Skeletal muscle satellite cell (primary cell): ENCODE measurements at regions not wholly inside any gene's neighbourhood (a gene's known extent, or its start where the extent isn't known, plus 50 kb on each side); places are given as distances from the start of the nearest gene placed in this dataset.
"Not testable (repeated sequence)": the region's sequence is repeated elsewhere in the genome, so short reads cannot be mapped to it uniquely, and the experiment has no call there.

Experiments used
- H3K27me3 ChIP-seq: 2 replicates; pipeline ENCODE4 v1.7.0; 2013; ENCODE audit warnings: low read length; ENCODE audit not compliant: control insufficient read depth, insufficient read depth
- H3K36me3 ChIP-seq: 2 replicates; pipeline ENCODE4 v1.7.0; 2013; ENCODE audit warnings: mild to moderate bottlenecking, control low read depth, low read length; ENCODE audit not compliant: insufficient read depth
- H3K4me1 ChIP-seq: 2 replicates; pipeline ENCODE4 v1.7.0; 2013; ENCODE audit warnings: low read length; ENCODE audit not compliant: control insufficient read depth, insufficient read depth
- H3K4me2 ChIP-seq: 2 replicates; pipeline ENCODE4 v1.7.0; 2013; ENCODE audit warnings: mild to moderate bottlenecking, low read length
- H3K4me3 ChIP-seq: 2 replicates; pipeline ENCODE4 v1.7.0; 2013; ENCODE audit warnings: low read length
- H3K9ac ChIP-seq: 2 replicates; pipeline ENCODE4 v1.7.0; 2013; ENCODE audit warnings: mild to moderate bottlenecking, low read depth, low read length, moderate library complexity
- H3K9me3 ChIP-seq: replicated peaks from 2 replicates; pipeline ENCODE4 v1.7.0; 2013; ENCODE audit warnings: mild to moderate bottlenecking, control low read depth, low read length

DNA sequence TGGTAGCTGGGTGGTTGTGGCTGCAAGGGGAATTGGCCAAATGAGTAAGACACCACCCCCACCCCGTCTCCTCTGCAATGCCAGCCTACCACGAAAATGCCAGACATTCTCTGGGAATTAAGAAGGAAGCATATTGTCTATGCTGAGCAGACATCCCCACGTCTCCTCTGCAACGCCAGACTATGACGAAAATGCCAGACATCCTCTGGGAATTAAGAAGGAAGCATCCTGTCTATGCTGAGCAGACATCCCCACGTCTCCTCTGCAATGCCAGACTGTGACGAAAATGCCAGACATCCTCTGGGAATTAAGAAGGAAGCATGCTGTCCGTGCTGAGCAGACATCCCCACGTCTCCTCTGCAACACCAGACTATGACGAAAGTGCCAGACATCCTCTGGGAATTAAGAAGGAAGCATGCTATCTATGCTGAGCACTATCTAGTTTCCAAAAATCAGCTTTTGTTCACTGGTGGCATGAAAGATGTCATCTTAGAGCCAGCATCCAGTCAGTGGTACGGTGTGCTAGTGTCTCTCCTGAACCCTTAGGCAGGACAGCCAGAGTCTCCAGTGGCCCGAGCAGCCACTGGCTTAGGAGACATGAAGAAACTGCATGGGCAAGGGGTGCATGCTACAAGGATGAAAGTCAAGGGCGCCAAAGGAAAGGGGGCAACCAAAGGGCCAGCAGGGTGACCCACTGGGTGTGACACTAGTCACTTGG is 339.8 kb upstream of the FRG1 start:
- no peak overlapping the region for H3K9ac ChIP-seq
- H3K4me1 ChIP-seq = no peaks in the 10 kb centered on the region
- no peak overlapping the region for H3K4me3 ChIP-seq
- no peaks in the 10 kb centered on the region for H3K36me3 ChIP-seq
- H3K4me2 ChIP-seq = no peak overlapping the region
- H3K9me3 ChIP-seq = peaks cover 6% of the 10 kb centered on the region
- H3K27me3 ChIP-seq = no peaks in the 10 kb centered on the region

DNA sequence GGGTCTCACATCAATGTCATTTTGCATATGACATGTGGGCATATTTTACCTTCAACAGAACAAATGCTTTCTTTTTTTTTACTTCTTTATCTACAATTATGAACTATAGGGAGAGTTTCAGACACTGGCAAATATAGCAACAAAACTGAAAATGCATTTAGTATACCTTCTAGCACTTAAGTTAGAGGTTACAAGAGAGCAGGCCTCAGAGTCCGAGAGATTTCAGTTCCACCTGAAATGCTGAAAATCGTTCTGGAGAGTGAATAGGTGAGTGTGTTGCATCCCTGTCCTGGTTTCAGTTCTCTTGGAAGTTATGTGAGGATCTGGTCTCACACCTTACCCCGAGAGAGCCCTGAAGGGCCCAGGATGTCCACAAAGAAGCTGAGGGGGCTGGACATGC is 337.8 kb upstream of the FRG1 start:
- H3K36me3 ChIP-seq, H3K9me3 ChIP-seq: not testable (repeated sequence)

DNA sequence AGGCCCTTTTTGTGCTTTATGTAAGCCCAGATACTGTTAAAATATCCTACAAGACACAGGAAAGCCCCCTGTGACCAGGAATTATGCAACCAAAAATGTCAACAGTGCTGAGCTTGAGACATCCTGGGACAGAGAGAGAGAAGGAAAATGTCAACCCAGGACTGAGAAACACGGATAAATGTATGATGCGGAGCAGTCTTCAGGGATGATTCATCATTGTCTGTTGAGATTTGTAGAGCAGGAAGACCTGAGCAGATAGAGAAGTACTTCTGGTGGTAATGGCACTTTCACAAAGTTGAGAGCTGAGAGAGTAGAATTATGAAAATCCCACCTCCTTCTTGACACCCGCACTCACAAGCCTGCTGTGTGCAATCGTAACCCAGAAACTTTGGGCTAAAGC is 330.1 kb upstream of the FRG1 start:
- H3K4me1 ChIP-seq = not testable (repeated sequence)

More for the DNA sequence above, 337.8 kb upstream of the FRG1 start:
- H3K4me2 ChIP-seq, H3K9ac ChIP-seq, H3K27me3 ChIP-seq, H3K4me1 ChIP-seq, H3K4me3 ChIP-seq: not testable (repeated sequence)

DNA sequence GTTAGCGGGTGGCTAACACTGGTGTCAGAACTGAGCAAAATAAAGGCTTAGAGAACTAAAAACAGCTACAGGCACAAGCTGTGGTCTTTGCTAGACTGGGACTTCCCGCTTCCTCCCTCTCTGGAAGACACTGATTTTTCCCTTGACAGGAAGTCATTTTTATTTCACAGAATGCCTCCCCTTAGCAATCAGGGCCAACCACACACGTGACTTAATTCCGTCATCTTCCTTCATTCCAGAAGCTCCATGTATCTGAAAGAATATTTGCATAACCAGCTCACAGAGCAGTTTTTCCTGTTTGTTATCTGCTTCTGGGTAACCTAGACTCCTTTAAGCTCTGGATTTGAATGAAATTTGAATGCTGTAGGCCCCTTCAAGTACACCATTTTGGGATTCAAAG is 327.5 kb upstream of the FRG1 start:
- Histone ChIP-seq H3K9me3 (peaks cover 4% of the 10 kb centered on the region), H3K4me1 (no peaks in the 10 kb centered on the region), H3K9ac (no peak overlapping the region), H3K36me3 (no peaks in the 10 kb centered on the region), H3K27me3 (no peaks in the 10 kb centered on the region), H3K4me2 (no peak overlapping the region), H3K4me3 (no peak overlapping the region)

More for the DNA sequence above, 330.1 kb upstream of the FRG1 start:
- H3K4me3 ChIP-seq, H3K9ac ChIP-seq, H3K4me2 ChIP-seq, H3K27me3 ChIP-seq, H3K9me3 ChIP-seq, H3K36me3 ChIP-seq: not testable (repeated sequence)

DNA sequence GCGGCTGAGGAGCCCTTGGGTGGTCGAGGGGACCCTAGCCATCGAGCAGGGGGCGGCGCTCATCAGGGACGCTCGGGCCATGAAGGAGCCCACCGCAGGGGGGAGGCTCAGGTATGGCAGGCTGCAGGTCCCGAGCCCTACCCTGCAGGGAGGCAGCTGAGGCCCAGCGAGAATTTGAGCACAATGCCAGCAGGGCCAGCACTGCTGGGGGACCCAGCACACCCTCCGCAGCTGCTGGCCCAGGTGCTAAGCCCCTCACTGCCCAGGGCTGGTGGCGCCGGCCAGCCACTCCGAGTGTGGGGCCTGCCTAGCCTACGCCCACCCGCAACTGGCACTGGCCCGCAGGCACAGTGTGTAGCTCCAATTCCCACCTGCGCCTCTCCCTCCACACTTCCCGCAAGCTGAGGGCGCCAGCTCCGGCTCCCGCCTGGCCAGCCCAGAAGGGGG is 325.4 kb upstream of the FRG1 start:
- H3K4me1 ChIP-seq = no peaks in the 10 kb centered on the region
- H3K4me3 ChIP-seq = no peak overlapping the region
- no peak overlapping the region for H3K4me2 ChIP-seq
- H3K27me3 ChIP-seq = no peaks in the 10 kb centered on the region
- peaks cover 4% of the 10 kb centered on the region for H3K9me3 ChIP-seq
- no peaks in the 10 kb centered on the region for H3K36me3 ChIP-seq
- H3K9ac ChIP-seq = no peak overlapping the region

DNA sequence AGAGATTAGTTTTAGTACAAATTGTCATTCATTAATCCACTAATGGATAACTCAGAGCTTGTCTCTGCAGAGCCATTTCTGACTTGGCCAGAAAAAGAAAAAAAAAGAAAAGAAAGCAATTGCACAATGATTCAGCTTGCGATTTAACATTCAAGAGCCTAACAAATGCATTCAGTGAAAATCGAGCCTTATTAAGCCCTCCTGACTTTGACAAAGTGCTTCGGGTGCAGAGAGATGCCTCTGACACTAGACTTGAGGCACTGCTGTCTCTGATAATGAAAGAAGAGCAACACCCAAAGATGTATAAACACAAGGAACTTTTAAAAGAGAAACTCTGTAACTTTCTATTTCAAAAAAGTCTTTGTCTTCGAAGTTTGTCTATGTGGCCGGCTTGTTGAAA is 322.9 kb upstream of the FRG1 start:
- not testable (repeated sequence) for H3K4me3 ChIP-seq, H3K36me3 ChIP-seq, H3K9me3 ChIP-seq, H3K9ac ChIP-seq, H3K4me2 ChIP-seq, H3K4me1 ChIP-seq, H3K27me3 ChIP-seq

DNA sequence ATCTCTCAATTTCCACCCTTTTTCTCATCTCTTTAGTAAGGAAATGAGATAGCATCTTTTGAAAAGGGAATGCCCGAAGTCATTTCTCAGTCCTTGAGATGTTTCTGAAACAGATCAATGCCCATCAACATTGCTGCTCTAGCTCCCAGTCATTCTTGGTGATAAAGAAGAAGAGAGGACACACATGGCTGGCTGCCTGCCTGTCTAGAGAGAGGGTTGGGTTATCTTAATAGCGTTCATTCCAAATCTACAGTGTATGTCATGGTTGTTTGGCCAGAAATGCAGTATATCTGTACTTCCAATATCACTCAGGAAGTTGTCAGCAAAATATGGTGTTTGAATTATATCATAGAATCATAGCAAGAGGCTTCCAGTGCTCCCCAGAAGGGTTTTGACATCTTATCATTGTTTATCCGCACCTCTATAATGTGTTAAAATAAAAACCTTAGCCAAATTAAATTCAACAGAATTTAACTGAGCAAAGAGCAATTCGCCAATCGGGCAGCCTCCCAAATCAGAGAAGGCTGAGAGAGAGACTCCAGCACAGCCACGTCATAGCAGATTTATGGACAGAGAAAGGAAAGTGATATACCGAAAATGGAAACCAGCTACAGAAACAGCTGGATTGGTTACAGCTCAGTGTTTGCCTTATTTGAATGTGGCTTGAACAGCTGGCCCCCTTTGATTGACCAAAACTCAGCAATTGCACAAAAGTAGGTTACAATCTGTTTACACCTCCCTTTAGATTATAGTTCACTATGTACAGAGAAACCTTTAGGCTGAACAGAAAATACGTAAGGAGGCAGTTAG is 321.0 kb upstream of the FRG1 start:
- H3K4me3 ChIP-seq = not testable (repeated sequence)

DNA sequence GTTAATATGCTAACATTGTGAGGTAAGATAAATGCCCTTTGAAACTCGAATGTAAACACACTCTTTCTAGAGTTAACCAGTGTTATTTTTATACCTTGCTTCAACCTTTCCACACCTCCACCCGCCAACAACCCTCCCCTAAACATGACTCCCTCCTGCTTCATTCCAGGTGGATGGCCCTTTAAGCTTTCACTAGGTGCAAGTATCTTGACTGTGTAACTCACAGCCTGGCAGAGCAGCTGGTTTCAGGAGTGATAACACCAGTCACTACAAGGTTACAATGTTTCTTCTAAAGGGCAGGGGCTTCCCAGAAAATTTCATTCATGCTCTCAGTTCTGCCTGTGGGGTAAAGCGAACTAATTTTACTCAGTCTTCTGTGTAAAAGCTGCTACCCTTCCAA is 318.1 kb upstream of the FRG1 start:
- H3K4me3 ChIP-seq, H3K27me3 ChIP-seq, H3K36me3 ChIP-seq, H3K4me1 ChIP-seq, H3K9ac ChIP-seq, H3K4me2 ChIP-seq, H3K9me3 ChIP-seq: not testable (repeated sequence)

More for the DNA sequence above, 321.0 kb upstream of the FRG1 start:
- not testable (repeated sequence) for H3K9ac ChIP-seq, H3K4me1 ChIP-seq, H3K27me3 ChIP-seq, H3K9me3 ChIP-seq, H3K36me3 ChIP-seq, H3K4me2 ChIP-seq

- not testable (repeated sequence) for H3K36me3 ChIP-seq, H3K27me3 ChIP-seq, H3K9me3 ChIP-seq, H3K4me1 ChIP-seq, H3K9ac ChIP-seq, H3K4me2 ChIP-seq, H3K4me3 ChIP-seq
These were observed 313.6 kb upstream of the FRG1 start for GRCh38 chr4:189627041-189627440.

- not testable (repeated sequence) for H3K4me1 ChIP-seq, H3K27me3 ChIP-seq, H3K9ac ChIP-seq, H3K36me3 ChIP-seq, H3K4me3 ChIP-seq, H3K9me3 ChIP-seq, H3K4me2 ChIP-seq
These were observed 310.9 kb upstream of the FRG1 start for GRCh38 chr4:189629733-189630132.

DNA sequence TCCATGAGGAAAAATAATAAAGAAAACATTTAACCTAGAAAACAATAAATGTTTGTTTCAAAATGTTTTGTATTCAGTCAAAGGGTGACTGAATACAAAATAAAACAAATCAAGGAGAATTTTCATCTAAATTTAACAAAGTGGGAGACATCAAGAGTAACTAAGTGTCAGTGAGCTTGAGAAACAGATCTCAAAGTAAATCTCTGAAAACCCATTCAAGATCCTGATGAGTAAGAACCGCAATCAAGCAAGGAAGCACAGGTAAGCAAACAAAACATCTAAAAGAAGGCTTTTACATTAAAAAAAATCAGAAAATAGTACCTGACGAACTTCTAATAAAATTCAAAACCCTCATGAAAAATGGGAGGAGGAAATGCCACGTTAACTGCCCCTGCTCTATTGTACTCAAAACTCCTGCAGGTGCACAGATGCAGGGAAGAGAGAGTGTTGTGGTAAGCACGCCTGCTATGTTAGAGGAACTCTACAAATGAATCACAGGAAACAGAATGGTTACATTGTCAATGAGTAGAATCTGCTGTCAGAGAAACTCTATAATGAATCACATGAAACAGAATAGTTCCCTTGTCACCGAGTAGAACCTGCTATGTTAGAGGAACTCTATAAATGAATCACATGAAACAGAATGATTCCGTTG is 309.6 kb upstream of the FRG1 start:
- H3K4me1 ChIP-seq, H3K4me3 ChIP-seq, H3K9ac ChIP-seq, H3K36me3 ChIP-seq, H3K4me2 ChIP-seq, H3K27me3 ChIP-seq, H3K9me3 ChIP-seq: not testable (repeated sequence)

DNA sequence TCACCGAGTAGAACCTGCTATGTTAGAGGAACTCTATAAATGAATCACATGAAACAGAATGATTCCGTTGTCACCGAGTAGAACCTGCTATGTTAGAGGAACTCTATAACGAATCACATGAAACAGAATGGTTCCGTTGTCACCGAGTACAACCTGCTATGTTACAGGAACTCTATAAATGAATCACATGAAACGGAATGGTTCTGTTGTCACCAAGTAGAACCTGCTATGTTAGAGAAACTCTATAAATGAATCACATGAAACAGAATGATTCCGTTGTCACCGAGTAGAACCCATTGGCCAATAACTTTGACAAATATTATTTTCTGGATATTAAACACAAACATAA is 309.1 kb upstream of the FRG1 start:
- not testable (repeated sequence) for H3K36me3 ChIP-seq, H3K27me3 ChIP-seq, H3K4me2 ChIP-seq, H3K4me3 ChIP-seq, H3K4me1 ChIP-seq, H3K9me3 ChIP-seq, H3K9ac ChIP-seq
